ENCODE measurements at regions not wholly inside any gene's neighbourhood (a gene's known extent, or its start where the extent isn't known, plus 50 kb on each side); places are given as distances from the start of the nearest gene placed in this dataset.

DNA sequence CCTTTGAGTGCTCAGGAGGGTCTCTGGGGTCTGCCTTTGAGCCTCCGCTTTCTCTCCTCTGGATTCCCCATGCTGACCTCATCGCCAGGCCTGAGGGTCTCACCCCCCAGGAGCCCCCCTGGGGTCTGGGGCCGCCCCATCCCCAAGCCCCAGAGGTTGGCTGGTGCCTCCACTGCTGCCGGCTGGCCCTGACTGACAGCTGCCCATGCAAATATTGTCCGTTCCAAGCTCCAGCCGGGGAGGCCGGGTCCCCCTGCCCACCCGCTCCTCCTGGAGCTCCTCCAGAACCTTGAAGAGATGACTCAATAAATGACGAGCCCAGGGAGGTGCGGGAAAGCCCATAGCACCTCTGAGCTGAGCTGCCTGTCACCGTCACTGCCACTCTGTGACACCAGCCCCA, 173.8 kb downstream of the RBFOX3 start:
- no peaks in the 10 kb centered on the region for H3K36me3 Mint-ChIP-seq (ENCODE audit: low read depth)
- no peak overlapping the region for H3K4me3 Mint-ChIP-seq
- no peak for TF ChIP-seq CTCF (IDR thresholded peaks at IDR 0.05)
- no peak for DNase-seq
- no peak overlapping the region for H3K27ac Mint-ChIP-seq
- intact Hi-C loops (cut with micrococcal nuclease) = no loop called here
- ChIA-PET POLR2A (no interaction called here), CTCF (no interaction called here)
- H3K27me3 Mint-ChIP-seq = peaks cover 4% of the 10 kb centered on the region
- no peak for ATAC-seq
- H3K9me3 Mint-ChIP-seq = no peaks in the 10 kb centered on the region
- H3K4me1 Mint-ChIP-seq (ENCODE audit: low read depth) = no peaks in the 10 kb centered on the region

DNA sequence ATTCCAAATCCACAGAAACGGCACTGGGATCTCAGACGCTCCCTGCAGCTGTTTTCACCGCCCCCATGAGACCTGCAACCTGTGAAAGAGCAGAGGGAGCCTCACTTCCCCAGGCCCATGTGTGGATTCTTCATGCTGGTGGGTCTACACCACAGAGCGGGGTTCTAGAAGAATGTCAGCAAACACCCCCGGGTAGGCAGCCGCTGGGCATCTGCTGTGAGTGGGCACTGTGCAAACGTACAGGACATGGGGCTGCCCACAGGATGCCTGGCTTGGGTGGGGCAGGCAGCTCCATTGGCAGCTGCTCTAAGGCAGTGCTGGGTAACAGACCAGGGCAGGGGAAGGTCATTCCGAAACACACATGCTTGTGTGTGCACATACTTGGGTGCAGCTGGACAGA, 174.9 kb downstream of the RBFOX3 start:
- DNase-seq (no peak), ATAC-seq (no peak)
- Mint-ChIP-seq H3K4me1 (ENCODE audit: low read depth) (no peaks in the 10 kb centered on the region), H3K27me3 (peaks cover 7% of the 10 kb centered on the region), H3K27ac (no peak overlapping the region), H3K36me3 (ENCODE audit: low read depth) (no peaks in the 10 kb centered on the region), H3K4me3 (no peak overlapping the region), H3K9me3 (no peaks in the 10 kb centered on the region)
- intact Hi-C loops (cut with micrococcal nuclease) = no loop called here
- TF ChIP-seq CTCF (IDR thresholded peaks at IDR 0.05) = no peak
- ChIA-PET CTCF (interaction anchor here (0.8 kb wide), 1 partner anchor 176 kb away, joined by 3 read pairs; no protein-coding TSS in a partner anchor), POLR2A (no interaction called here)

DNA sequence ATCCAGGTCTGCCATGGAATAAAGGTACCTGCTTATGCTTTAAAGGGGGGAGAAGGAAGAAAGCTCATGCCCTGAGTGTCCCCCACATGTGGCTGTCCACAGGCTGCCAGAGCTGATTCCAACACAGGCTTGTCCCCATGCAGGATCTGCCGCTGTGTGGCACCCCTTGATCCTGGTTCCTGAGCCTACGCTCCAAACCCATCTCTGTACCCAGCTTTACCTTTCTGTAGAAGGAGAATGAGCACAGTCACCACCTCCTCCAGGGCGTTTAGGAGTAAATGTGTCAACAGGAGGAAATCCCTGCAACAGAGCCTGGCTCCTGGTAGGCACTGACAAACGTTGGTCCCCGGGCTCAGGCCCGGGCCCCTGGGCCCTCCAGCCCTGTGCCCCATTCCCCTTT, 175.6 kb downstream of the RBFOX3 start:
- Mint-ChIP-seq H3K36me3 (ENCODE audit: low read depth) (no peaks in the 10 kb centered on the region), H3K9me3 (no peaks in the 10 kb centered on the region), H3K4me3 (no peak overlapping the region), H3K27ac (no peak overlapping the region), H3K27me3 (peaks cover 7% of the 10 kb centered on the region), H3K4me1 (ENCODE audit: low read depth) (no peaks in the 10 kb centered on the region)
- DNase-seq (no peak), ATAC-seq (no peak)
- ChIA-PET CTCF (no interaction called here), POLR2A (no interaction called here)
- TF ChIP-seq CTCF (IDR thresholded peaks at IDR 0.05) = no peak
- intact Hi-C loops (cut with micrococcal nuclease) = no loop called here

GRCh38 chr17:79434215-79434614, 176.6 kb downstream of the RBFOX3 start:
- peaks cover 8% of the 10 kb centered on the region for H3K27me3 Mint-ChIP-seq
- no peaks in the 10 kb centered on the region for H3K9me3 Mint-ChIP-seq
- TF ChIP-seq CTCF (IDR thresholded peaks at IDR 0.05) = no peak
- H3K36me3 Mint-ChIP-seq (ENCODE audit: low read depth) = no peaks in the 10 kb centered on the region
- no peak overlapping the region for H3K27ac Mint-ChIP-seq
- ATAC-seq (no peak), DNase-seq (no peak)
- intact Hi-C loops (cut with micrococcal nuclease) = no loop called here
- H3K4me1 Mint-ChIP-seq (ENCODE audit: low read depth) = no peaks in the 10 kb centered on the region
- ChIA-PET CTCF (no interaction called here), POLR2A (no interaction called here)
- no peak overlapping the region for H3K4me3 Mint-ChIP-seq

GRCh38 chr17:79433379-79433778, 177.5 kb downstream of the RBFOX3 start:
- no peaks in the 10 kb centered on the region for H3K4me1 Mint-ChIP-seq (ENCODE audit: low read depth)
- H3K36me3 Mint-ChIP-seq (ENCODE audit: low read depth) = no peaks in the 10 kb centered on the region
- TF ChIP-seq CTCF (IDR thresholded peaks at IDR 0.05) = no peak
- ATAC-seq (no peak), DNase-seq (no peak)
- CTCF ChIA-PET = no interaction called here
- POLR2A ChIA-PET = no interaction called here
- H3K27ac Mint-ChIP-seq = no peak overlapping the region
- intact Hi-C loops (cut with micrococcal nuclease) = no loop called here
- peaks cover 8% of the 10 kb centered on the region for H3K27me3 Mint-ChIP-seq
- no peaks in the 10 kb centered on the region for H3K9me3 Mint-ChIP-seq
- H3K4me3 Mint-ChIP-seq = no peak overlapping the region
